ENCODE measurements at regions not wholly inside any gene's neighbourhood (a gene's known extent, or its start where the extent isn't known, plus 50 kb on each side); places are given as distances from the start of the nearest gene placed in this dataset.
"Not testable (repeated sequence)": the region's sequence is repeated elsewhere in the genome, so short reads cannot be mapped to it uniquely, and the experiment has no call there.

DNA sequence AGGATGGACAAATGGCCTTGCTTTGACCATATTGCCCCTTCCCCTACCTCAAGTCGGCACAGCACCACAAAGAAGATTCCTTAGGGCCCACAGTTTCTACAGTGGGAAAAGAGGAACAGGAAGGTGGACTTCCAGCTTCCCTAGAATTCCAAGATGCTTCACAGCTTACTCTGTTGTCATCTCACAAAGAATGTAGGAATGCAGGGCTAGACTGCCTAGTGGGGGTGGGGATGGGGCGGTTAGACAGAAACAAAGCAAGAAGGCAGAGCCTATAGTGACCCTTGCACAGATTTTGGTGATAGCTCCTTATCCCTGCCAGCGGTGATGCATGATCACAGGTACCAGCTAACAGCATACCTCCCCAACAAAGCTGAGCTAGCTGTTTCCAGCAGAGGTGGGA lies 607.6 kb upstream of the MAN1A1 start:
- no peak for DNase-seq (ENCODE audit: low read depth)

DNA sequence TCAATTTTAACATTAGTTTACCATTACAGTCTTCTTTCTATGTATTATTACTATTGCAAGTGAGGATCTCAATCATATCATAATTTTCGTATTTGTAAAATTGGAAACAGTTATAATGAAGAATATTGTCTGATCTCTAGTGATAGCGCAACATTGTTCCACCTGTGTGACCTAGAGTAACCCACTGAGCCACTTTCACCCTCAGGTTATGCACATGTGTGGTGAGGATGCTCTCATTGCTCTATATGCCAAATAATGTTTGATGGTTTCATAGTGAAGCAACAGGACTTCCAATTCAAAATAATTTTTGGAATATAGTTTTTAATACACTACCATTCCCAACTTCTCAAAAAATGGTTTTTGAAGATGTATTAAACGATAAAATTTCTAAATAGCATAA lies 603.1 kb upstream of the MAN1A1 start:
- no peak for DNase-seq (ENCODE audit: low read depth)

DNA sequence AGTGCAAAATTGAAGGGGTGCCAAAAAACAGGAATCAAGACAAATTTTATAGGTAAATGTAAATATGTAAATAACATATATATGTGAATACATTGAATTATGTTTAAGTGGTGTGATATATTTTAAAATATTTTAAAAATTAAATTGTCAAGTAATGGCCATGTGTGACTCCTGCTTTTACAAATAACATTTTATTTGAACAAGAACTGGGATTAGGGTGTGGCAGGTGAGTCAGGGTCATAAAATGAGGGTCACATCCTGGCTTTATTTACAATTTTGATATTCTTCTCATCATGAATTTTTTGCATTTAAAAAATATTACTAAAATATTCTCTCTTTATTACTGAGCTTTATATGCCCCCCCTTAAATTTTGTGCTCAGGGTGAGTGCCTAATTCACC lies 601.1 kb upstream of the MAN1A1 start:
- DNase-seq (ENCODE audit: low read depth) = no peak

DNA sequence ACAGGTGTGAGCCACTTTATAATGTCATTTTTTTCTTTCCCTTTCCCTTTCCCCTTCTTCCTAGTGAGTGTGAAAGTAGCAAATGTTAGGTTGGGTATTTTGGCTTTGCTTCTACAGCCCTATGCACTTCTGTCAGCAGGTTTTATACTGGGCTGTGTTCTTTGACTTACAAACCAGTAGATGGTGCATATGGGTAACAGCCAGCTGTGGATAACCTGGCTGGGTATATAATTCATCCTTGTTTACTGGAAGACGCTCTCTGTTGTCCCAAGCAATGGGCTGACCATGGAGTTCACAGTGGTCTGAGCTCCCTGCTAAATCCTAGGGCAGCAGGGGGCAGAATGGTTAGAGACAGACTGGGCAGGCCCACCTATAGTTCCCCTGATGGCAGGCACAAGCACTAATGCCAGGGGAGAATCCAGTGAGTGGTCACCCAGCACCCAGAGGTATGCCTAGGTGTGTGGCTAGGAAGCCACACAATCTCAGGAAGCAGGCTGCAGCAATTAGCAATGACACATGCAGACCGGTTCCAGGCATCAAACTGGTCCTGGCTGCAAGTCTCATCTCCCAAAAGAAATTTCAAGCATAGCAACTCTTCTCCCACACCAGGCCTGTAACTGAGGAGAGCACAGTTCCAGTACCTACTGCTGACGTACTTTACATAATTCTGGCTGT lies 592.7 kb upstream of the MAN1A1 start:
- no peak for DNase-seq (ENCODE audit: low read depth)

DNA sequence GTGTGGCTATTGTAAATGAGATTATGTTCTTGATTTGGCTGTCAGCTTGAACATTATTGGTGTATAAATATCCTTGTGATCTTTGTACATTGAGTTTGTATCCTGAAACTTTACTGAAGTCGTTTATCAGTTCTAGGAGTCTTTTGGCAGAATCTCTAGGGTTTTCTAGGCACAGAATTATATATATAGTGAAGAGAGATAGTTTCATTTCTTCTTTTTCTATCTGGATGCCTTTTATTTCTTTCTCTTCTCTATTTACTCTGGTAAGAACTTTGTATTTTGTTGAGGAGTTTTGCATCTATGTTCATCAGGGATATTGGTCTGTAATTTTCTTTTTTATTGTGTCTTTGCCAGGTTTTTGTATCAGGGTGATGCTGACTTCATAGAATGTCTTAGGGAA lies 589.2 kb upstream of the MAN1A1 start:
- DNase-seq (ENCODE audit: low read depth) = no peak

DNA sequence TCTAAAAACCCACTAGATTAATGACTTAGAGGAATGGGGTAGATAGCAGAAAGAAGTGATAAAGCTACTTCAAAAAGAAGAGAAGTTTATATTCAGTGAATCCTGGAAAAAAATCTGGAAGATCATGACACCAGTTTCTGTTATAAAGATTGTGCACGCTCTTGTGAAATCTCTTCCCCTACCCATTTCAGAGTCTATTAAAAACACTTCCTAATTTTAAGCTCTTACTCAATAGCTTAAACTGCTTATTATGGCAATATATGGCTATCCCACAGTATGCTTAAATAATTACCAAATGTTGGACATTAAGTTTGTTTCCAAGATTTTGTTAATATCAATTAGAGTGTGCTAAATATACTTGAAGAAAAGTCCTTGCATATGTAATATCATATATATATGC lies 585.3 kb upstream of the MAN1A1 start:
- no peak for DNase-seq (ENCODE audit: low read depth)

DNA sequence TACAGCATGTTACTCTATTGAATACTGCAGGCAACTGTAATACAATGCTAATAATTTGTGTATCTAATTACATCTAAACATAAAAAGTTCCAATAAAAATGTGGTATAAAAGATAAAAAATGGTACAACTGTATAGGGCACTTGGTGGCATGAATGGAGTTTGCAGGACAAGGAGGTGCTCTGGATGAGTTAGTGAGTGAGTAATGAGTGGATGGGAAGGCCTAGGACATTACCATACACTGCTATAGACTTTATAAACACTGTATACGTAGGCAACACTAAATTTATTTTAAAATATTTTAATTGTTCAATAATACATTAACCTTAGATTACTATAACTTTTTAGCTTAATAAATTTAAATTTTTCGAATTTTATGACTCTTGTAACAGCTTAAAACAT lies 579.6 kb upstream of the MAN1A1 start:
- no peak for DNase-seq (ENCODE audit: low read depth)

DNA sequence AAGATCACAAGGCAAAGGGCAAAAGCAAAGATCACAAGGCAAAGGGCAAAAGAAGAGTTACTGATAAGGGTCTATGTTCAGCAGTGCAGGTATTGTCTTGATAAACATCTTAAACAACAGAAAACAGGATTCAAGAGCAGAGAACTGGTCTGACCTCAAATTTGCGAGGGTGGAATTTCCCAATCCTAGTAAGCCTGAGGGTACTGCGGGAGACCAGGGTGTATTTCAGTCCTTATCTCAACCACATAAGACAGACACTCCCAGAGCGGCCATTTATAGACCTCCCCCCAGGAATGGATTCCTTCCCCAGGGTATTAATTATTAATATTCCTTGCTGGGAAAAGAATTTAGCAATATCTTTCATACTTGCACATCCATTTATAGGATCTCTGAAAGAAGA lies 575.3 kb upstream of the MAN1A1 start:
- not testable (repeated sequence) for DNase-seq (ENCODE audit: low read depth)

DNA sequence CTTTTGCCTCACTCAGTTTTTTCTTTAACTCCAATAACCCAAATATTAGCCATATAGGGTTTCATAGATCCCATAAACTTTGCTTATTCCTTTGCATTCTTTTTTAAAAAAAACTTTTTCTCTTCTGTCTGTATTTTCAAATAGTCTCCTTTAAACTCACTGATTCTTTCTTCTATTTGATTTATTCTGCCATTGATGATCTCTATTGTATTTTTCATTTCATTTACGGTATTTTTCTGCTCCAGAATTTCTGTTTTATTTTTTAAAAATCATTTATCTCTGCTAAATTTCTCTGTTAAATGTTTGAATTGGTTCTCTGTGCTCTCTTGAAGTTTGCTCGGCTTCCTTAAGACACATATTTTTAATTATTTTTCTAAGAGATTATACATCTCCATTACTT lies 573.3 kb upstream of the MAN1A1 start:
- no peak for DNase-seq (ENCODE audit: low read depth)

DNA sequence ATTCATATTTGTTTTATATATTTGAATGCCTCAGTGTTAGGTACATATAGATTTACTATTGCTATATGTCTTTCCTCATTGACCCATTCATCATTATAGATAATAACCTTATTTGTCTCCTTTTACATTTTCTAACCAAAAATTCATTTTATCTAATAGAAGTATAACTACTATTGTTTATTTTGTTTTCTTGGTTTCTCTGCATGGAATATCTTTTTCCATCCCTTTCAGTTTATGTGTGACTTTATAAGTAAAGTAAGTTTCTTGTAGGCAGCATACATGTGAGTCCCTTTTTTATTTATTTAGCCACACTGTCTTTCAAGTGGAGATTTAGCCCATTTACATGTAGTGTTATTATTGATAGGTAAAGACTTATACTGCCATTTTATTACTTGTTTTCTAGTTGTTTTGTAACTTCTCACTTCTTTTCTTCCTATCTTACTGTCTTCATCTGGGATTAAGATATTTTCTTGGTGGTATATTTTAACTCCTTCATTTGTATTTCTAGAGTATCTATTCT lies 572.0 kb upstream of the MAN1A1 start:
- DNase-seq (ENCODE audit: low read depth) = no peak

DNA sequence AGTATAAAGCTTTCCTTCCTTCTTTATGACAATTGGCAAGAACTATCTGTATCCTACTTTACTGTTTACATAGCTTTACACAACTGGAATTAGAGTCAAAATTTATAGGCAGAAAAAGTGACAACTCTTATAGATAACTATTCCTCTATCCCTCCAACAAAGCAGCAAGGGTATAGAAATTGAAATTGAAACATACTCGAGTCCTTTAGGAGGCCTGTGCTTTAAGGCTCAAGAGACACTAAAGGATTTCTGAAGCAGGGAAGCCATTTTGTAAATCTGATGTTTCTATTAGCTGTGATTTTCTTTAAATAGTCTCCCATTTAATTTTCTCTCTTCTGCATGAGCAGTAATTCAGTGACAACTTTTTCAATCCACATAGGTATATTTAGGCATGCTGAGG lies 567.6 kb upstream of the MAN1A1 start:
- no peak for DNase-seq (ENCODE audit: low read depth)

DNA sequence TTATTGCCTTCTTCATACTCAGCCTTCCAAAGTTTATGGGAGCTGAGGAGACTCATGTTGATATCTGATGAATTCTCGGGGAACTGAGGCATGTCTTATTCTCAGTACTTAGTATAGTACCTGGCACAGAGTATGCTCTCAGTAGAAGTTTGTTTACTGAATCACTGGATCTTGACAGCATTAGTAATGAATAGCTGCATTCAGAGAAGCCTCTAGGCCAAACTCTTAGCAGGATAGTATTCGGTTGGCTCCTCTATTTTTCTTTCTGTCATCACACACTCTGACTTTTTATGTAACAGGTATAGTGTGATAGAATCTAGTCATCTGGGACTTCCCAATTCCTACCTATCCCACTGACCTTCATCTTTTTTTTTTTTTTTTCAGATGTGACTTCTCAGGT lies 566.4 kb upstream of the MAN1A1 start:
- no peak for DNase-seq (ENCODE audit: low read depth)

DNA sequence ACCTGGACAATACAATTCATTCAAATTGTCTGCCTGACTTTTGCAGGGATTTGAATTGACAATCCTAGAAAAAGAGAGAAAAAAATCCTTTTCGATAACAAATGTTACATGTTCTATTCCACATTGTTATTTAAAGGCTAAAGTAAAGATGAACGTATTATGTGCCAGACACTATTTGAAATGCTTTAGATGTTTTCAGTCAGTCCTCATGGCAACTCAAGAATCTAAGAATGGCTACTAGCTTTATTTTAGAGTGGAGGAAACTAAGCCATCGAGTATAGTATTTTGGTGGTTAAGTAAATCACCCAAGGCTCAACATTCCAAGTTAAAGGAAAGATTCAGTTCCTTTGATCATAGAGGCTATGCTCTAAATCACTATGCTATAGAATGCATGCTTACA lies 558.6 kb upstream of the MAN1A1 start:
- DNase-seq (ENCODE audit: low read depth) = no peak

DNA sequence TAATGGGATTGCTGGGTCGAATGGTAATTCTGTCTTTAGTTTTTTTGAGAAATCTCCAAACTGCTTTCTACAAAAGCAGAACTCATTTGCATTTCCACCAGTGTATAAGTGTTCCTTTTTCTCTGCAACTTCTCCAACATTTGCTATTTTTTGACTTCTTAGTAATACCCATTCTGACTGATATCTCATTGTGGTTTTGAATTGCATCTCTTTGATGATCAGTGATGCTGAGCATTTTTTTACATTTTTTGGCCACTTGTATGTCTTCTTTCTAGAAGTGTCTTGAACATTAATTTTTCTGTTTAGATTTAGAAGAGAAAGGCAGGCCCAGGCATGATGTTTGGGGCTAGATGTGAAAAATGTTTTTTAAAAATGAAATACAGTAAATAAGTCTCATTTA lies 553.1 kb upstream of the MAN1A1 start:
- DNase-seq (ENCODE audit: low read depth) = no peak

DNA sequence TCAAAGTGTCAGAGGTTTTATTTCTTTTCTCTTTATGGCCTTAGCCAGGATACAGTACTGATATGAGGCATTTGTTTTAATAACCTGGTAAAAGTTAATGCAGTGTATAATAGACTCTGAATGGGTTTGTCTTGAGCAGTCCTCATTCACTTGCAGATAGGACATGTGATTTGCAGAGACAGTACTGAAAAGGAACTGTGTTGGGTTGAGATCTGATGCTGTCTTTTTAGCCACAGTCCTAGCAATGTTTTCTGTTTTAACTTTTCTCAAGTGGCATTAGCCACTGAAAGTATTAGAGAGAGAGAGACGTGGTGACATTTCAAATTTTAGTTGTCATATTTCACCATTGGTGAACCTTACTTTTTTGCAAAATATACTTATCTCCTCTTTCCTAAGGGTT lies 547.2 kb upstream of the MAN1A1 start:
- DNase-seq (ENCODE audit: low read depth) = no peak

DNA sequence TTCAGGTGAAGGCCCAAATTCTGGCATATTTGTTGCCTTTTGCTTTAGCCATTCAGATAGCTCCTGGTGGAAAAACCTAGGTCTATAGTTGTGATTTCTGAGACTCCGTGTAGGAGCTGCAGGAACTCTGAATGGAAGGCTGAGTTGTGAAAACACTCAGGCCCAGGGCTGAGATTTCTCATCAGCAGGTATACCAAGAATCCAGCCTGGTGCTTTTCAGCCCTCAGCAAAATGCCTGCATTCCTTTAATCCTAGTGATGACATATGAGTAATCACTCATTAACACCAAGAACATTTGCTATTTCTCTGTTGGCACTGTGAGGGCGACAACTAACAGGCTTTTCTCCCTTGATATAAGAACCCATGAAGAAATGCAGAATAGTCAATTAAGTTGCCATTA lies 546.1 kb upstream of the MAN1A1 start:
- DNase-seq (ENCODE audit: low read depth) = no peak

DNA sequence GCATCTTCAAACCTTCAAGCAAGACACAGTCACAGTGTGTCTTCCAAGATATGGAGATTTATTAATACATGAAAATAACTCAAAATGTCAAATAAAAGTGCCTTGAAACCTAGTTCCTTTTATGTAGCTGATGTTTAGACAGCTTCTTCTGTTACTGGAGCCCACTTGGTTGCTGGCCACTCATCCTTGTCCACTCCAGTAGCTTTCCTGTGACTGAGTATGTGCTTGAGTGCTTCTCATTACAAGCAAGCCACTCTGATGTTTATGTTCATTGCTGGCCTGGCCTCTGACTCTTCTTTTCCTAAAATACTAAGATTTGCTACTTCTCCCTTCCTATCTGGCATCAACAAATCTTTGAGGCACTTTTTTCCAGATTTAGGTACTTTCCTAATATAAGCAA lies 545.2 kb upstream of the MAN1A1 start:
- no peak for DNase-seq (ENCODE audit: low read depth)

DNA sequence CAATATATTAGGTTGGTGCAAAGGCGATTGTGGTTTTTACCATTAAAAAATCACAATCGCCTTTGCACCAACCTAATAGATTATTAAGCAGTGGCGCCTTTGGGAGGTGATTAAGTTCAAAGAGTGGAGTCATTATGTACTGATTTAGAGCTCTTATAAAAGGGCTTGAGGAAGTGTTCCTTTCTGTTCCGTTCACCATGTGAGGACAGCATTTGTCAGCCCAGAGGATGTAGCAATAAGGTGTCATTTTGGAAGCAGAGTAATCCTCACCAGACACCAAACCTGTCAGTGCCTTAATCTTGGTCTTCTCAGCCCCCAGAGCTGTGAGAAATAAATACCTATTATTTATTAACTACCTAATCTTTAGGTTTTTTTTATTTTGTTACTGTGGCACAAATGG lies 542.1 kb upstream of the MAN1A1 start:
- no peak for DNase-seq (ENCODE audit: low read depth)

DNA sequence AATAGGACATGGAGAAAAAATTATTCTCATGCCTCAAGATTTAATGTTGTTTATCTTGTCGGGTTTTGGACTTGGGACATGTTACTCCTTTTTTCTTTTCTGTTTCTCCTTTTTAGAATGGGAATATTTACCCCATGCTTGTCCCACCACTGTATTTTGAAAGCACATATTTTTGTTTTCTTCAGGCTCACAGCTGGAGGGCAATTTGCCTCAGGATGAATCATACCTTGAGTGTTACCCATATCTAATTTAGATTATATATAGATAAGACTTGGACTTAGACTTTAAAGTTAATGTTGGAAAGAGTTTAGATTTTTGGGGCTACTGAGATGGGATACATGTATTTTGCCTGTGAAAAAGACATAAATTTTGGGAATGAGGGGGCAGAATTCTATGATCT lies 541.6 kb upstream of the MAN1A1 start:
- no peak for DNase-seq (ENCODE audit: low read depth)

DNA sequence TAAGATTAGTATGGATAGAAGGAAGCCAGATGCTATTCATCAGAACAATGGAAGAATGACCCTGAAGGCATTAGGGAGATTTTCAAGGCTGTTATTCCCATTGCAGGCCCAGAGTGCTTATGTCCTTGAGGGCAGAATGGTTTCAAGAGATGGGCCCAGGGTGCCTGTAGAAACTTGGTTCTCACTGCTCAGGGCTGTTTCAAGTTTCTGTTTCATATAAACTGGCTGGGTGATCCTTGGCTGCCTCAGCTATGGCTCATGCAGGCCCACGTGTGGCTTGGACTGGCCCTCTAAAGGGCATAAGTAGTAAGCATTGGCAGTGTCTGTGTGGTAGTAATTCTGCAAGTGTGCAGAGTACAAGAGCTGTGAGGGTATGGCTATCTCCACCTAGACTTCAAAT lies 540.9 kb upstream of the MAN1A1 start:
- DNase-seq (ENCODE audit: low read depth) = no peak

DNA sequence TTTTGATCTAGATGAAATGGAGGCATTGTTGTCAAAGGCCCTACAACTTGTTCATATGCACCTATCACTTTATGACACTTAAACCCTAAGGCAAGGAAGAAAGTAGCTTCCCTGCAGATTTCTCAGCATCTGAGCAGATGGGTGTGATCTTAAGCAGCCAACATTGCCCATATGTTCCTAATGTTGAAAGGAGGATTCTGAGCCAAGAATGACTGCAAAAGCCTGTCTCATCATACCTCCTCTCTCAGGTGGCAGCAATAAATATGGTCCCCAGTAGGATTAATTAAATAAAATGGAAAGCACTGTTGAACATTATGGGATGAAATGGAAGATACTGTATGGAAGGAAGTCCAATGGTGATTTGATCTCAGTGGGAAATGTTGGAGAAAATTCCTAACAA lies 538.1 kb upstream of the MAN1A1 start:
- DNase-seq (ENCODE audit: low read depth) = no peak

DNA sequence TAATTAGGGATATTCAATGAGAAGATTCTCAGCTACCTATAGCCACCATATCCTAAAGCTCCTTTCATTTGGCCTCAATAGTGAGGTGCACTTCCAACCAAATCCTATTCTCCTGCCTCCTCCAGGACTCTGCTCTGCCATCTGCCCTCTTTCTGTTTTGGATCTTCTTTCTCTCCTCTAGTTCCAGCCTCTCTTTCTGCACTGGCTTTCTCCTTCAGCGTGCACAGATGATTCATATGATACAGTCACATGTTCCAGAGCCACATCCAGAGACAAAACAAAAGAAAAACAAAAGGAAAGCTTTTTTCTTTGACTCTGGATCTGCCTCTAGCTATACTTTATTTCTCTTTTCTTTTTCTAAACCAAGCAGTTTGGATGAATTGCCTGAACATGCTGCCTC lies 531.9 kb upstream of the MAN1A1 start:
- no peak for DNase-seq (ENCODE audit: low read depth)

DNA sequence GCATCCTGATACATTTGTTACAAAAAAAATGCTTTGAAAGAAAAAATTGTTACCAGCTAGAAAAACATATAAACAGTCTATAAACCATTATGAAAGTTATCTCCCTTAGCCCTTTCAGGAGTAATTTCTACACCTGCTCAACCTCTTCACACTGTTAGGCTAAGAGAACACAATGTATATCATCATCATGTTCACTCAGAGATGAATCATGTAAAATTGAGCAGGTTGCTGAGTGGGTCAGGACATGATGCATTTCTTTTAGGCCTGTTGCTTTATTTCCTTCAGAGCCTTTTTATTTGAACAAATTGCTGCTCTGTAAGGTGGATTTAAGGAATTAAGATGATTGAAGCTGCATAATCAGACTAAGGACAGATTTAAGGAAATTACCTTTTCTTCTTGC lies 531.3 kb upstream of the MAN1A1 start:
- no peak for DNase-seq (ENCODE audit: low read depth)

DNA sequence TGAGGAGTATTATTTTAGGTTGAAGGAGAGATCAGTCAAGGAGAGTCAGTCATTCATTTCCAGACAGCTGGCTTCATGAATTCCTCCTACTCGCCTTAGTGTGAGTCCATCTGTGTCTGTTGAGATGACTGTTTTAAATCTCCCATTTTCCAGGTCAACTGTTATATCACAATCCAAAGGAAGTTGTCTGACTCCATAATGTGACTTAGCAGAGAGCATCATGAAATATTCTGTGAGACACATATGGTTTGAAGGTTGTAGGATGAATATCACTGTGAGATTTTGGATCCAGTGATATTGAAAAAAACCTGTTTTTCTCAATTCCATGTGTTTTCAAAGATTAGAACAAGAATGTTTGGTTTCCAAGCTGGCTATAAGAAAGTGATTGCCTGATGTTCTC lies 530.2 kb upstream of the MAN1A1 start:
- DNase-seq (ENCODE audit: low read depth) = no peak

DNA sequence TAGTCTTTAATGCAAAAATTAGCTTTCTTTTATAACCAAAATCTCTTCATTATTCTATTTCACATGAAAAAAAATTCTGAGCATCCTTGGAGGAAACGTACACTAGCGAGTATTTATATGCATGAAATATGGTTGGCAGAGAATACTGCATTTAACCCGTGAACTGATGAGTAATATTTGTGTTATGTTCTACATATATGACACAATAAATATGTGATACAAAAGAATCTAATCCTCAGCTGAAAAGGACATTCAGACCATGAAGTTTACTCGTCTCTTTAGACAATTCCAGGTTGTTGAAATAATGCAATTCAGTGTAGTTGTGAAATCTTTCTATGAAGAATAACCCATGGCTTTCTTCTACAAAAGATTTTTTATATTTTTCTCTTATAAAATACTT lies 524.8 kb upstream of the MAN1A1 start:
- DNase-seq (ENCODE audit: low read depth) = no peak

All from activated T-helper 1 cell treated with Interleukin-2 at 50 U/mL for 16 hours (primary cell).